RWPE2 (cell line): ENCODE measurements at regions not wholly inside any gene's neighbourhood (a gene's known extent, or its start where the extent isn't known, plus 50 kb on each side); places are given as distances from the start of the nearest gene placed in this dataset.

Source experiments
- ATAC-seq: fragments of 200-7000 bp; cut with Tn5 transposase; 3 replicates; pipeline ENCODE4 v1.9.1; 2021; ENCODE audit warnings: low read depth
- DNase-seq: peaks from one replicate; pipeline ENCODE4 v3.0.0-alpha.2; 2020; ENCODE audit warnings: low spot score
- H3K27ac ChIP-seq: fragments of 450-650 bp; 2 replicates; pipeline ENCODE4 v1.5.1; 2017; ENCODE audit warnings: mild to moderate bottlenecking; ENCODE audit not compliant: poor library complexity, severe bottlenecking
- H3K27me3 ChIP-seq: fragments of 250-450 bp; sonication (Bioruptor Pico); 2 replicates; pipeline ENCODE4 v1.5.1; 2021; ENCODE audit warnings: mild to moderate bottlenecking, moderate library complexity; ENCODE audit not compliant: insufficient read depth, poor library complexity, severe bottlenecking
- H3K36me3 ChIP-seq: fragments of 250-450 bp; sonication (Bioruptor Pico); 2 replicates; pipeline ENCODE4 v1.5.1; 2020; ENCODE audit warnings: low read depth, mild to moderate bottlenecking, moderate library complexity
- H3K4me1 ChIP-seq: fragments of 250-450 bp; sonication (Bioruptor Pico); 2 replicates; pipeline ENCODE4 v1.5.1; 2021; ENCODE audit warnings: mild to moderate bottlenecking, moderate library complexity; ENCODE audit not compliant: insufficient read depth, poor library complexity, severe bottlenecking
- H3K4me3 ChIP-seq: fragments of 250-450 bp; sonication (Bioruptor Pico); 2 replicates; pipeline ENCODE4 v1.5.1; 2021; ENCODE audit warnings: mild to moderate bottlenecking, moderate library complexity; ENCODE audit not compliant: severe bottlenecking
- H3K9me3 ChIP-seq: fragments of 250-450 bp; sonication (Bioruptor Pico); 2 replicates; pipeline ENCODE4 v1.5.1; 2021; ENCODE audit warnings: mild to moderate bottlenecking, moderate library complexity; ENCODE audit not compliant: severe bottlenecking
- TF ChIP-seq, protein P1 (sequence below): fragments of 450-650 bp; IDR thresholded peaks from one replicate; pipeline ENCODE4 v1.5.1; 2017; ENCODE audit warnings: mild to moderate bottlenecking, moderate library complexity; ENCODE audit not compliant: poor library complexity, severe bottlenecking

DNA sequence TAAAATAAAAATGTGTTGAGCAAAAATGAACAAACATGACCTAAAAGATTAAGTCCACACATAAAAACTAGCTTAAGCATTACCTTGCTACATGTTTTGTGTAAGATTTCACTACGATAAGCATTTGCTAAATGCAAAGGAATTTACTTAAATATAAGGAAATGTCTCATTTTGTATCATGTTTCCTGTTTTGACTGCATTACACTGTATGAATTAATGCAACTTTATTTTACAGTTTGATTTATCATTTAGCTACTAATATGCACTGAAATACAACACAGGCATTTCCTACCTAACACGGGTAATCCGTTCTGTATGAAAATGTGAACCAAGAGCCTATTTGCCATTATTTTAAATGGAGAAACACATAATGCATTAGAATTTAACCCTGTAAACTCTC, 1076.5 kb upstream of the DDX18 start:
- Histone ChIP-seq H3K4me3 (no peak overlapping the region), H3K36me3 (no peaks in the 10 kb centered on the region), H3K27me3 (no peaks in the 10 kb centered on the region), H3K27ac (no peak overlapping the region), H3K4me1 (no peaks in the 10 kb centered on the region), H3K9me3 (no peaks in the 10 kb centered on the region)
- TF ChIP-seq, protein P1, sequence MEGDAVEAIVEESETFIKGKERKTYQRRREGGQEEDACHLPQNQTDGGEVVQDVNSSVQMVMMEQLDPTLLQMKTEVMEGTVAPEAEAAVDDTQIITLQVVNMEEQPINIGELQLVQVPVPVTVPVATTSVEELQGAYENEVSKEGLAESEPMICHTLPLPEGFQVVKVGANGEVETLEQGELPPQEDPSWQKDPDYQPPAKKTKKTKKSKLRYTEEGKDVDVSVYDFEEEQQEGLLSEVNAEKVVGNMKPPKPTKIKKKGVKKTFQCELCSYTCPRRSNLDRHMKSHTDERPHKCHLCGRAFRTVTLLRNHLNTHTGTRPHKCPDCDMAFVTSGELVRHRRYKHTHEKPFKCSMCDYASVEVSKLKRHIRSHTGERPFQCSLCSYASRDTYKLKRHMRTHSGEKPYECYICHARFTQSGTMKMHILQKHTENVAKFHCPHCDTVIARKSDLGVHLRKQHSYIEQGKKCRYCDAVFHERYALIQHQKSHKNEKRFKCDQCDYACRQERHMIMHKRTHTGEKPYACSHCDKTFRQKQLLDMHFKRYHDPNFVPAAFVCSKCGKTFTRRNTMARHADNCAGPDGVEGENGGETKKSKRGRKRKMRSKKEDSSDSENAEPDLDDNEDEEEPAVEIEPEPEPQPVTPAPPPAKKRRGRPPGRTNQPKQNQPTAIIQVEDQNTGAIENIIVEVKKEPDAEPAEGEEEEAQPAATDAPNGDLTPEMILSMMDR, result no peak
- ATAC-seq (no peak), DNase-seq (no peak)

GRCh38 chr2:116747103-116747502, 1067.4 kb upstream of the DDX18 start:
- H3K27me3 ChIP-seq, result peaks cover 5% of the 10 kb centered on the region
- no peaks in the 10 kb centered on the region for H3K4me1 ChIP-seq
- no peak for ATAC-seq
- TF ChIP-seq, protein P1, result peak; percentile 71
- no peaks in the 10 kb centered on the region for H3K36me3 ChIP-seq
- no peak overlapping the region for H3K27ac ChIP-seq
- DNase-seq, result no peak
- H3K9me3 ChIP-seq, result no peaks in the 10 kb centered on the region
- no peak overlapping the region for H3K4me3 ChIP-seq

GRCh38 chr2:116749994-116750393, 1064.5 kb upstream of the DDX18 start:
- H3K4me1 ChIP-seq, result no peaks in the 10 kb centered on the region
- DNase-seq (no peak), ATAC-seq (no peak)
- no peak overlapping the region for H3K27ac ChIP-seq
- H3K36me3 ChIP-seq, result no peaks in the 10 kb centered on the region
- H3K4me3 ChIP-seq, result no peak overlapping the region
- peaks cover 4% of the 10 kb centered on the region for H3K27me3 ChIP-seq
- TF ChIP-seq, protein P1, result no peak
- H3K9me3 ChIP-seq, result no peaks in the 10 kb centered on the region

DNA sequence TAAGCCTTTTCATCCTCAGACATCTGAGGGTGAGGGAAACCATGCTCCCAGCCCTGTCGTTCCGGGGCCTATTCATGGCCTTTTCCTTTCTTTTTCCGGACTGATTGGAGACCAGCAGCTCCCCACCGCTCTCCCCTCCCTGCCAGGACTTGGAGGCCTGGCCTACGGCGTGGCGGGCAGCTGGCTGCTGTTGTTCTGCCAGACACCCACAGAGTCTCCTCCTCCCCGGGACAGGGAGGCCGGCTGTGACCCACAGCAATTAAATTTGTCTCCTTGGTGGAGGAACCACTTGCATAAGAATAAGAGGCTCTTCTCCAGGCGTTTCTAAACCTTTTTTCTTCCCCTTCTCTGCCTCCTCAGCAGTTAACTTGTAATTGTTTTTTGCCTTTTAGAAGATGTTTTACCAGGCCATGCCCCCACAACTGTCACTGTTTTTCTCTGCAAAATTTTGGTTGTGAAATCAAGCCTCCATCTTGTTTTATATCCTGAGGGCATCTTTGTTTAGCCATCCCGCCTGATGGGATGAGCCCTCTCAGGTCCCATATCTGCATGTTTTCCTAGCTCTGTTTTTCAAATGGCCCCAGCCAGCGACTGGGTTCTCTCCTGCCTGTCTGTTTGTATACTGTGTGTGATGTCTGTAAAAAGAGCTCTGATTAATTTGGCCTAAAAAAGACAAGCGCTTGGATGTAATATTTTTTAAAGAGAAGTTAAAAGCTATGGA, 1060.0 kb upstream of the DDX18 start:
- Histone ChIP-seq H3K27ac (no peak overlapping the region), H3K4me1 (no peaks in the 10 kb centered on the region), H3K9me3 (no peaks in the 10 kb centered on the region), H3K27me3 (no peaks in the 10 kb centered on the region), H3K4me3 (no peak overlapping the region), H3K36me3 (no peaks in the 10 kb centered on the region)
- ATAC-seq, result no peak
- DNase-seq, result no peak
- TF ChIP-seq, protein P1, result no peak

- ATAC-seq (no peak), DNase-seq (no peak)
These were observed 1052.6 kb upstream of the DDX18 start for GRCh38 chr2:116761864-116762263.

More at GRCh38 chr2:116761864-116762263, 1052.6 kb upstream of the DDX18 start:
- H3K36me3 ChIP-seq, result no peaks in the 10 kb centered on the region
- H3K9me3 ChIP-seq, result no peaks in the 10 kb centered on the region
- TF ChIP-seq, protein P1, result no peak
- no peak overlapping the region for H3K27ac ChIP-seq
- H3K4me3 ChIP-seq, result no peak overlapping the region
- H3K27me3 ChIP-seq, result no peaks in the 10 kb centered on the region
- no peaks in the 10 kb centered on the region for H3K4me1 ChIP-seq
